ENCODE measurements at regions not wholly inside any gene's neighbourhood (a gene's known extent, or its start where the extent isn't known, plus 50 kb on each side); places are given as distances from the start of the nearest gene placed in this dataset.

GRCh38 chr3:177379045-177379444 is 181.8 kb upstream of the TBL1XR1 start:
- TF ChIP-seq CTCF (conservative IDR thresholded peaks at IDR 0.05 in 1 of 2, IDR thresholded peaks at IDR 0.05 in 1 of 2; ENCODE audit: extremely low read depth in 1 of 2, insufficient read depth in 1 of 2, low read depth in 1 of 2, low read length in 2 of 2) (no peak), EZH2 (IDR thresholded peaks at IDR 0.05; ENCODE audit: borderline replicate concordance, low read length) (no peak)

Measured in mammary epithelial cell (primary cell).